ENCODE measurements at regions not wholly inside any gene's neighbourhood (a gene's known extent, or its start where the extent isn't known, plus 50 kb on each side); places are given as distances from the start of the nearest gene placed in this dataset.

- H3K27ac ChIP-seq (ENCODE audit: low read depth in 1 of 2, low read length in 2 of 2), result no peak overlapping the region
- peaks cover 0 to under 1% (median 0%) of the 10 kb centered on the region in 4 donors for H3K27me3 ChIP-seq (ENCODE audit: control insufficient read depth in 4 of 4, insufficient read depth in 4 of 4, low read length in 3 of 4)
- H3K9ac ChIP-seq (ENCODE audit: low read depth in 1 of 2, low read length in 2 of 2), result no peak overlapping the region
- no peaks in the 10 kb centered on the region for H3K9me3 ChIP-seq (ENCODE audit: control insufficient read depth in 4 of 4, low read length in 3 of 4)
- DNase-seq (ENCODE audit: low spot score), result no peak
- no peaks in the 10 kb centered on the region for H3K4me1 ChIP-seq (ENCODE audit: control insufficient read depth in 4 of 4, insufficient read depth in 4 of 4, low read length in 3 of 4)
- H3K36me3 ChIP-seq (ENCODE audit: control insufficient read depth in 4 of 4, insufficient read depth in 3 of 4, low read depth in 1 of 4, low read length in 3 of 4), result no peaks in the 10 kb centered on the region
- no peak overlapping the region for H3K4me3 ChIP-seq (ENCODE audit: low read depth in 1 of 3, low read length in 3 of 3)
- WGBS, result 69% methylated on average over 1 of the region's 1 CpG
- no peak for TF ChIP-seq RXRA (IDR thresholded peaks at IDR 0.05)
- TF ChIP-seq REST (IDR thresholded peaks at IDR 0.05), result no peak
These were observed 263.6 kb downstream of the FLRT2 start for GRCh38 chr14:85793533-85793932.

GRCh38 chr14:85789506-85789905, 259.6 kb downstream of the FLRT2 start:
- Histone ChIP-seq H3K27ac (ENCODE audit: low read depth in 1 of 2, low read length in 2 of 2) (no peak overlapping the region), H3K4me1 (ENCODE audit: control insufficient read depth in 4 of 4, insufficient read depth in 4 of 4, low read length in 3 of 4) (no peaks in the 10 kb centered on the region), H3K4me3 (ENCODE audit: low read depth in 1 of 3, low read length in 3 of 3) (no peak overlapping the region), H3K9me3 (ENCODE audit: control insufficient read depth in 4 of 4, low read length in 3 of 4) (no peaks in the 10 kb centered on the region), H3K36me3 (ENCODE audit: control insufficient read depth in 4 of 4, insufficient read depth in 3 of 4, low read depth in 1 of 4, low read length in 3 of 4) (no peaks in the 10 kb centered on the region), H3K27me3 (ENCODE audit: control insufficient read depth in 4 of 4, insufficient read depth in 4 of 4, low read length in 3 of 4) (peaks cover 0 to 2% (median 0%) of the 10 kb centered on the region in 4 donors), H3K9ac (ENCODE audit: low read depth in 1 of 2, low read length in 2 of 2) (no peak overlapping the region)
- no peak for TF ChIP-seq HNF4G (IDR thresholded peaks at IDR 0.05)
- TF ChIP-seq RAD21 (IDR thresholded peaks at IDR 0.05), result no peak
- TF ChIP-seq SP1 (IDR thresholded peaks at IDR 0.05), result no peak
- no peak for TF ChIP-seq HNF4A (conservative IDR thresholded peaks at IDR 0.05)
- no peak for TF ChIP-seq CTCF (IDR thresholded peaks at IDR 0.05; ENCODE audit: low read depth, low read length, missing input control)
- TF ChIP-seq GABPA (IDR thresholded peaks at IDR 0.05 in 1 of 2, conservative IDR thresholded peaks at IDR 0.05 in 1 of 2), result no peak
- TF ChIP-seq MAX (IDR thresholded peaks at IDR 0.05), result no peak
- TF ChIP-seq NR2F2 (IDR thresholded peaks at IDR 0.05), result no peak
- TF ChIP-seq RXRA (IDR thresholded peaks at IDR 0.05), result no peak
- TF ChIP-seq TAF1 (conservative IDR thresholded peaks at IDR 0.05), result no peak
- no peak for TF ChIP-seq JUND (IDR thresholded peaks at IDR 0.05)
- TF ChIP-seq FOXA2 (IDR thresholded peaks at IDR 0.05), result no peak
- no peak for TF ChIP-seq EGR1 (IDR thresholded peaks at IDR 0.05; ENCODE audit: low read depth in 2 of 2)
- no peak for TF ChIP-seq ZBTB33 (IDR thresholded peaks at IDR 0.05)
- no peak for DNase-seq (ENCODE audit: low spot score)
- 68% methylated on average over 2 of the region's 2 CpGs for WGBS
